Osteoblast (primary cell): ENCODE measurements at regions not wholly inside any gene's neighbourhood (a gene's known extent, or its start where the extent isn't known, plus 50 kb on each side); places are given as distances from the start of the nearest gene placed in this dataset.
"Not testable (repeated sequence)": the region's sequence is repeated elsewhere in the genome, so short reads cannot be mapped to it uniquely, and the experiment has no call there.

Experiments used
- DNase-seq: peaks from one replicate; pipeline ENCODE4 v3.0.0; 2011; ENCODE audit warnings: low spot score, mixed read lengths; ENCODE audit not compliant: insufficient read length; ENCODE audit errors: missing footprints
- H2AFZ ChIP-seq: 2 replicates; pipeline ENCODE4 v1.6.0; 2011; ENCODE audit warnings: mild to moderate bottlenecking, low read length
- H3K27ac ChIP-seq: 2 replicates; pipeline ENCODE4 v1.5.1; 2011; ENCODE audit warnings: mild to moderate bottlenecking, low read depth, low read length, moderate library complexity
- H3K27me3 ChIP-seq: 2 replicates; pipeline ENCODE4 v1.6.0; 2012; ENCODE audit warnings: mild to moderate bottlenecking, control low read depth, inconsistent platforms, low read length, moderate library complexity; ENCODE audit not compliant: insufficient read depth
- H3K36me3 ChIP-seq: 2 replicates; pipeline ENCODE4 v1.5.1; 2011; ENCODE audit warnings: mild to moderate bottlenecking, low read length, control low read depth, moderate library complexity; ENCODE audit not compliant: insufficient read depth
- H3K4me1 ChIP-seq: 2 replicates; pipeline ENCODE4 v1.5.1; 2011; ENCODE audit warnings: mild to moderate bottlenecking, low read length, control low read depth, moderate library complexity; ENCODE audit not compliant: insufficient read depth
- H3K4me2 ChIP-seq: 2 replicates; pipeline ENCODE4 v1.6.0; 2011; ENCODE audit warnings: mild to moderate bottlenecking, low read length; ENCODE audit not compliant: insufficient read depth
- H3K4me3 ChIP-seq: fragments of 200-600 bp; sonication (generic); 3 replicates; pipeline ENCODE4 v1.5.1; 2012; ENCODE audit warnings: mild to moderate bottlenecking, low read length, inconsistent platforms; ENCODE audit not compliant: insufficient read depth
- H3K79me2 ChIP-seq: 2 replicates; pipeline ENCODE4 v1.6.0; 2012; ENCODE audit warnings: mild to moderate bottlenecking, low read length, control low read depth, inconsistent platforms; ENCODE audit not compliant: insufficient read depth
- H3K9me3 ChIP-seq: 2 replicates; pipeline ENCODE4 v1.5.1; 2011; ENCODE audit warnings: low read depth, low read length, control low read depth
- H4K20me1 ChIP-seq: 2 replicates; pipeline ENCODE4 v1.6.0; 2012; ENCODE audit warnings: mild to moderate bottlenecking, low read length, control low read depth; ENCODE audit not compliant: insufficient read depth
- TF ChIP-seq, protein P1 (sequence below): IDR thresholded peaks from 2 replicates; pipeline ENCODE4 v1.5.1; 2011; ENCODE audit warnings: mild to moderate bottlenecking, low read depth, low read length, moderate library complexity; ENCODE audit errors: extremely low read depth

GRCh38 chr6:81534934-81535465 lies 217.5 kb downstream of the TENT5A start:
- Histone ChIP-seq H3K27me3 (no peaks in the 10 kb centered on the region), H4K20me1 (no peaks in the 10 kb centered on the region), H3K36me3 (no peaks in the 10 kb centered on the region), H3K9me3 (no peaks in the 10 kb centered on the region), H3K4me1 (no peaks in the 10 kb centered on the region), H3K79me2 (no peaks in the 10 kb centered on the region), H3K27ac (no peak overlapping the region), H2AFZ (no peak overlapping the region), H3K4me2 (no peak overlapping the region), H3K4me3 (no peak overlapping the region)
- TF ChIP-seq, protein P1, sequence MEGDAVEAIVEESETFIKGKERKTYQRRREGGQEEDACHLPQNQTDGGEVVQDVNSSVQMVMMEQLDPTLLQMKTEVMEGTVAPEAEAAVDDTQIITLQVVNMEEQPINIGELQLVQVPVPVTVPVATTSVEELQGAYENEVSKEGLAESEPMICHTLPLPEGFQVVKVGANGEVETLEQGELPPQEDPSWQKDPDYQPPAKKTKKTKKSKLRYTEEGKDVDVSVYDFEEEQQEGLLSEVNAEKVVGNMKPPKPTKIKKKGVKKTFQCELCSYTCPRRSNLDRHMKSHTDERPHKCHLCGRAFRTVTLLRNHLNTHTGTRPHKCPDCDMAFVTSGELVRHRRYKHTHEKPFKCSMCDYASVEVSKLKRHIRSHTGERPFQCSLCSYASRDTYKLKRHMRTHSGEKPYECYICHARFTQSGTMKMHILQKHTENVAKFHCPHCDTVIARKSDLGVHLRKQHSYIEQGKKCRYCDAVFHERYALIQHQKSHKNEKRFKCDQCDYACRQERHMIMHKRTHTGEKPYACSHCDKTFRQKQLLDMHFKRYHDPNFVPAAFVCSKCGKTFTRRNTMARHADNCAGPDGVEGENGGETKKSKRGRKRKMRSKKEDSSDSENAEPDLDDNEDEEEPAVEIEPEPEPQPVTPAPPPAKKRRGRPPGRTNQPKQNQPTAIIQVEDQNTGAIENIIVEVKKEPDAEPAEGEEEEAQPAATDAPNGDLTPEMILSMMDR, result no peak
- DNase-seq, result no peak

DNA sequence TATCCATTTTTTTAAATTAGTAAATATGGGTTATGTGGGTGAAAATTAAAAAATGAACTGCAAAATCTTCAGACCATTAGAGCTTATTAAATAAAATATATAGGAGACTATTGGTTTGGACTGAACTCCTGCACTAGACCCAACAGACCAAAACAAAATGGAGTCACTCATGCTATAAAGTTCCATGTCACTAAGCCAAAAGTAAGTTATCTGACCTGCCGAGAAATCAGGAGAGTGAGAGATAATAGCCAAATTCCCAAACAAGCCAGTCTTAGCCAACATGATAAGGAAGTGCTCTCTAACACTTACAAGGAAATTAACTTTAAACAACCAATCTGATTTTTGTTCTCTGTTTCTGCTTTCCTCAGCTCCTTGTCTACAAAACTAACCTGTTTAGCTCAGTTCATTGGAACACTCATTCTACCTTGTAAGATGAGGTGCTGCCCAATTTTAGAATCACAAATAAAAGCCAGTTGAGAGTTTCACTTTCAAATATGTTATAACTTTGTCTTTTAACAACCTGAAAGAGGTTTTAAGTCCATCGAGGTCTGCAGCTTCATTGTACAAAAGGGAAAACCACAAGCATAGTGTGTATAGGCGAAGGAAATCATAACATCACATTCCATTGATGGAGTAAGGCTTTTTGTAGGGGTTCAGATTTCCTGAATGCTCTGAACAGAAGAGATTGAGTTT lies 220.5 kb downstream of the TENT5A start:
- H3K9me3 ChIP-seq, result no peaks in the 10 kb centered on the region
- TF ChIP-seq, protein P1, result no peak
- no peaks in the 10 kb centered on the region for H4K20me1 ChIP-seq
- H3K79me2 ChIP-seq, result no peaks in the 10 kb centered on the region
- no peak overlapping the region for H3K4me3 ChIP-seq
- no peak overlapping the region for H3K4me2 ChIP-seq
- H3K36me3 ChIP-seq, result no peaks in the 10 kb centered on the region
- H3K27me3 ChIP-seq, result no peaks in the 10 kb centered on the region
- no peak for DNase-seq
- H2AFZ ChIP-seq, result peak overlapping the region; percentile 32
- no peak overlapping the region for H3K27ac ChIP-seq
- no peaks in the 10 kb centered on the region for H3K4me1 ChIP-seq

- no peaks in the 10 kb centered on the region for H3K79me2 ChIP-seq
- H3K4me2 ChIP-seq, result no peak overlapping the region
- H3K27ac ChIP-seq, result no peak overlapping the region
- H4K20me1 ChIP-seq, result no peaks in the 10 kb centered on the region
- no peaks in the 10 kb centered on the region for H3K36me3 ChIP-seq
- H3K4me3 ChIP-seq, result no peak overlapping the region
- H3K4me1 ChIP-seq, result peaks cover 3% of the 10 kb centered on the region
- H3K9me3 ChIP-seq, result no peaks in the 10 kb centered on the region
- H2AFZ ChIP-seq, result no peak overlapping the region
- TF ChIP-seq, protein P1, result no peak
- H3K27me3 ChIP-seq, result no peaks in the 10 kb centered on the region
- DNase-seq, result no peak
Measured at GRCh38 chr6:81517455-81517854, 235.0 kb downstream of the TENT5A start.

DNA sequence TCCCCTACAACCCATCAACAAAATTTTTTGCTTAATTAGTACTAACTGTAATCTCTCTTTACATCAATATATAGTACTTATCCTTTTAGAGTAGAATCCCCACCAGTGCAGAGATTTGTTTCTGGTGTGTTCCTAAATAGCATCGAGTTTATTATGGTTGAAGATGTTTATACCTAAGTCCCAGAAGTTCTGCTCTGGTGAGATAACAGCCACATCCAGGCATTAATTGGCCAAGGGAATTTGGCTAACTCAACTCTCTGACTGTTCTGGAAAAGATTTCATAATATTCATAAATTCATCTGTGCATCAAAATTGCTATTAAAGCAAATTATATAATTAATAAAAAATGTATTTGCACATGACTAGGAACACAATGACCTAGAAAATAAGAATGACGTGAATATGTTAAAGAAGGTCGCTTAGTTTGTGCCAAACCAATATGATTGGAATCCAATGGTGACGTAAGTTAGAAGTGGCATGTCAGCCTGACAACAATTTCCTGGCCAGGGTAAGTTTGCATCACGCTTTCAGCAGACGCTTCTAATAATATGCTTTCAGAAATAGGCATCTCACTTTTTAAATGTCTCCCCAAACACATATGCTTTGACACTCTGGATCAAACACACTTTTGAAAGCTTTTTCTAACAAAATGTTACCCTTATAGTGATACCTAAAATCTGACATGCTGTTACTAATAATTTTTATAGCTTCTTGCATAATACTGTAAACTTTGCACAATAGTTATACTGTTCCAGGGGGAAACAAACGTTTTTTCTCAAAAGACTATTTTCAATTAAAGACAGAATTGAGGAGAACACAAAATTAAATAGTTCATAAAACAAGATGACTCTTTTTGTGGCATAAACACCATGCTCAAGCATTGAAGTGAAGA lies 236.7 kb downstream of the TENT5A start:
- H3K36me3 ChIP-seq, result no peaks in the 10 kb centered on the region
- no peak overlapping the region for H3K4me3 ChIP-seq
- peak overlapping the region; percentile 30 for H3K4me2 ChIP-seq
- H3K27me3 ChIP-seq, result no peaks in the 10 kb centered on the region
- DNase-seq, result no peak
- H3K79me2 ChIP-seq, result no peaks in the 10 kb centered on the region
- TF ChIP-seq, protein P1, result no peak
- peaks cover 3% of the 10 kb centered on the region for H3K4me1 ChIP-seq
- H3K9me3 ChIP-seq, result no peaks in the 10 kb centered on the region
- peak overlapping the region; percentile 17 for H2AFZ ChIP-seq
- H4K20me1 ChIP-seq, result no peaks in the 10 kb centered on the region
- no peak overlapping the region for H3K27ac ChIP-seq

- not testable (repeated sequence) for H3K9me3 ChIP-seq, H3K79me2 ChIP-seq, H2AFZ ChIP-seq, H3K4me3 ChIP-seq, H3K4me1 ChIP-seq, H3K27me3 ChIP-seq, H4K20me1 ChIP-seq, DNase-seq, H3K4me2 ChIP-seq, H3K36me3 ChIP-seq, H3K27ac ChIP-seq
Measured at GRCh38 chr6:81514195-81514594, 238.3 kb downstream of the TENT5A start.
